OCI-LY7 (cell line): ENCODE measurements at regions not wholly inside any gene's neighbourhood (a gene's known extent, or its start where the extent isn't known, plus 50 kb on each side); places are given as distances from the start of the nearest gene placed in this dataset.

Source experiments
- BruUV-seq: library from RNA; stranded (reverse); fragments of 400-500 nt; replicated peaks from 2 replicates; lab custom pipeline; 2021; lab: Mats Ljungman, UMichigan
- CTCF ChIA-PET: fragments of 300-600 bp; sonication (Branson Sonifier 250); formaldehyde crosslinking; loops from one replicate; lab custom pipeline; 2022; ENCODE audit warnings: antibody characterized with exemption; ENCODE audit not compliant: unreplicated experiment; lab: Charles Lee
- POLR2A ChIA-PET: fragments of 300-600 bp; sonication (Branson Sonifier 250); formaldehyde crosslinking; loops from one replicate; lab custom pipeline; 2022; ENCODE audit warnings: antibody characterized with exemption; lab: Charles Lee
- DNase-seq: peaks from one replicate; pipeline ENCODE4 v3.0.0-alpha.2; 2015; ENCODE audit warnings: low spot score
- H2AFZ ChIP-seq: fragments of 200-600 bp; sonication (generic), shearing (Covaris generic); 2 replicates; pipeline ENCODE4 v1.6.1; 2014; ENCODE audit warnings: mild to moderate bottlenecking, antibody characterized with exemption, low read length, moderate library complexity
- H3K27ac ChIP-seq: fragments of 200-600 bp; sonication (generic); 2 replicates; pipeline ENCODE4 v1.5.1; 2014; ENCODE audit warnings: mixed run types, low read depth, mild to moderate bottlenecking, moderate library complexity, low read length, inconsistent platforms; ENCODE audit not compliant: poor library complexity, severe bottlenecking
- H3K36me3 ChIP-seq: fragments of 200-600 bp; sonication (generic); 2 replicates; pipeline ENCODE4 v1.6.1; 2014; ENCODE audit warnings: mild to moderate bottlenecking, antibody characterized with exemption, low read length, moderate library complexity, mixed read lengths; ENCODE audit not compliant: insufficient read depth
- H3K4me1 ChIP-seq: fragments of 200-600 bp; sonication (generic); 2 replicates; pipeline ENCODE4 v1.5.1; 2014; ENCODE audit warnings: mild to moderate bottlenecking, low read length; ENCODE audit not compliant: insufficient read depth, poor library complexity, severe bottlenecking
- H3K4me2 ChIP-seq: fragments of 200-600 bp; sonication (generic); 2 replicates; pipeline ENCODE4 v1.6.1; 2014; ENCODE audit warnings: mild to moderate bottlenecking, low read length
- H3K4me3 ChIP-seq: fragments of 200-600 bp; sonication (generic); 2 replicates; pipeline ENCODE4 v1.5.1; 2014; ENCODE audit warnings: mild to moderate bottlenecking, low read depth, low read length; ENCODE audit not compliant: poor library complexity, severe bottlenecking
- H3K79me2 ChIP-seq: fragments of 200-600 bp; sonication (generic); 2 replicates; pipeline ENCODE4 v1.6.1; 2016; ENCODE audit warnings: low read depth, mild to moderate bottlenecking, low read length, moderate library complexity, mixed read lengths; ENCODE audit not compliant: insufficient read depth
- H3K9me2 ChIP-seq: fragments of 200-600 bp; sonication (generic); 2 replicates; pipeline ENCODE4 v1.6.1; 2016; ENCODE audit warnings: mild to moderate bottlenecking, low read length, mixed read lengths; ENCODE audit not compliant: insufficient read depth
- H3K9me3 ChIP-seq: fragments of 200-600 bp; sonication (generic); 2 replicates; pipeline ENCODE4 v1.6.1; 2014; ENCODE audit warnings: mild to moderate bottlenecking, mixed run types, low read length, mixed read lengths
- H4K20me1 ChIP-seq: fragments of 200-600 bp; sonication (generic); 2 replicates; pipeline ENCODE4 v1.6.1; 2014; ENCODE audit warnings: mild to moderate bottlenecking, antibody characterized with exemption, low read length, moderate library complexity, mixed read lengths; ENCODE audit not compliant: insufficient read depth
- EZH2phosphoT487 ChIP-seq: fragments of 200-600 bp; sonication (generic); IDR thresholded peaks from 2 replicates; pipeline ENCODE4 v1.6.1; 2018; ENCODE audit warnings: low read depth, borderline replicate concordance, mild to moderate bottlenecking, mixed run types, antibody characterized with exemption, low read length, moderate library complexity, mixed read lengths
- intact Hi-C: fragments of 100-400 bp; cut with micrococcal nuclease; formaldehyde crosslinking; loops from one replicate; pipeline ENCODE4 v1.10.0; 2022; ENCODE audit not compliant: unreplicated experiment
- TF ChIP-seq, protein P1 (sequence below): fragments of 200-600 bp; sonication (generic); conservative IDR thresholded peaks from 2 replicates; pipeline ENCODE4 v1.5.1; 2014; ENCODE audit warnings: mild to moderate bottlenecking, antibody characterized with exemption, low read length, moderate library complexity, mixed read lengths

DNA sequence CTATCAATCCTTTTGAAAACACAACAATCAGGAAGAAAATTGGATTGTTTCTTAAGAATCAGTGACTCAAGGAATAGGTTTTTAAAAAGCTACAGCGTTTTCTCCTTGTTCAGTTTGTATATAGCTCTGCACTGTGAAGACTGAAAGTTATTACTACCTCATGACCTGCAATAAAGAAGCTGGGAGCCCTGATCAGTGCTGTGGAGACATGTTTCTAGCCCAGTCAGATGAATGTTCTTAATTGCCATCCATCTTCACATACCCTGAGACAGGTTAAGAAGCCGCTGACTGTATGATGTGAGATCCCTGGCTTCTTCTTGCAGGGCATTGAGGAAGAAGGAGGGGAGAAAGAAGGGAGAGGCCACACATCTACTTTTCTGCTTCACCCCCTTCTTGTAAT, 58.0 kb upstream of the VWC2 start:
- BruUV-seq, result no TSS peak
- Histone ChIP-seq H2AFZ (no peak overlapping the region), H3K79me2 (no peaks in the 10 kb centered on the region), H3K9me3 (no peaks in the 10 kb centered on the region), H3K9me2 (no peaks in the 10 kb centered on the region), H3K4me2 (no peak overlapping the region), H3K4me1 (no peaks in the 10 kb centered on the region), H3K4me3 (no peak overlapping the region), H3K27ac (no peak overlapping the region), H3K36me3 (no peaks in the 10 kb centered on the region), H4K20me1 (no peaks in the 10 kb centered on the region)
- DNase-seq, result no peak
- ChIA-PET CTCF (no interaction called here), POLR2A (interaction anchor here (1.0 to 1.8 kb wide), 2 partner anchors 15 to 25 kb away, joined by 4 to 9 read pairs; no protein-coding TSS in a partner anchor)
- TF ChIP-seq, protein P1, sequence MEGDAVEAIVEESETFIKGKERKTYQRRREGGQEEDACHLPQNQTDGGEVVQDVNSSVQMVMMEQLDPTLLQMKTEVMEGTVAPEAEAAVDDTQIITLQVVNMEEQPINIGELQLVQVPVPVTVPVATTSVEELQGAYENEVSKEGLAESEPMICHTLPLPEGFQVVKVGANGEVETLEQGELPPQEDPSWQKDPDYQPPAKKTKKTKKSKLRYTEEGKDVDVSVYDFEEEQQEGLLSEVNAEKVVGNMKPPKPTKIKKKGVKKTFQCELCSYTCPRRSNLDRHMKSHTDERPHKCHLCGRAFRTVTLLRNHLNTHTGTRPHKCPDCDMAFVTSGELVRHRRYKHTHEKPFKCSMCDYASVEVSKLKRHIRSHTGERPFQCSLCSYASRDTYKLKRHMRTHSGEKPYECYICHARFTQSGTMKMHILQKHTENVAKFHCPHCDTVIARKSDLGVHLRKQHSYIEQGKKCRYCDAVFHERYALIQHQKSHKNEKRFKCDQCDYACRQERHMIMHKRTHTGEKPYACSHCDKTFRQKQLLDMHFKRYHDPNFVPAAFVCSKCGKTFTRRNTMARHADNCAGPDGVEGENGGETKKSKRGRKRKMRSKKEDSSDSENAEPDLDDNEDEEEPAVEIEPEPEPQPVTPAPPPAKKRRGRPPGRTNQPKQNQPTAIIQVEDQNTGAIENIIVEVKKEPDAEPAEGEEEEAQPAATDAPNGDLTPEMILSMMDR, result no peak
- TF ChIP-seq EZH2phosphoT487, result no peak
- intact Hi-C loops, result no loop called here

DNA sequence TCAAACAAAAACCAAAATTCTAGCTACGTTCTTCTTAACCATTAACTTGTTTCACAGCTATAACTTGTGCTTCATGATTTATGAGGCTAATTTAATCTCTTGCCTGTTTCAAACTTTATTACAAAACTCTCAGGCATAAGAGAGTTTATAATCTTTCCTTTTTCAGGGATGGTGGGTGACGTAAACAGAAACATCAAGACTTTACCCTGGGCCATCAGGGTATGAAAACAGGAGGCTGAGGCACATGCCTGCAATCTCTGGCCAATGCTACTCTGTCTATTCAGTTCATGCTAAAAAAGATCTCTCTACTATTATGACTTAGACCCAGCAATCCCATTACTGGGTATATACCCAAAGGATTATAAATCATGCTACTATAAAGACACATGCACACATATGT, 55.9 kb upstream of the VWC2 start:
- no peaks in the 10 kb centered on the region for H3K9me3 ChIP-seq
- H3K36me3 ChIP-seq, result no peaks in the 10 kb centered on the region
- no peak for DNase-seq
- TF ChIP-seq, protein P1, result no peak
- TF ChIP-seq EZH2phosphoT487, result no peak
- intact Hi-C loops, result no loop called here
- ChIA-PET POLR2A (no interaction called here), CTCF (no interaction called here)
- H3K9me2 ChIP-seq, result no peaks in the 10 kb centered on the region
- no TSS peak for BruUV-seq
- no peak overlapping the region for H3K4me3 ChIP-seq
- H3K79me2 ChIP-seq, result no peaks in the 10 kb centered on the region
- no peaks in the 10 kb centered on the region for H3K4me1 ChIP-seq
- H3K4me2 ChIP-seq, result no peak overlapping the region
- no peaks in the 10 kb centered on the region for H4K20me1 ChIP-seq
- no peak overlapping the region for H2AFZ ChIP-seq
- H3K27ac ChIP-seq, result no peak overlapping the region

DNA sequence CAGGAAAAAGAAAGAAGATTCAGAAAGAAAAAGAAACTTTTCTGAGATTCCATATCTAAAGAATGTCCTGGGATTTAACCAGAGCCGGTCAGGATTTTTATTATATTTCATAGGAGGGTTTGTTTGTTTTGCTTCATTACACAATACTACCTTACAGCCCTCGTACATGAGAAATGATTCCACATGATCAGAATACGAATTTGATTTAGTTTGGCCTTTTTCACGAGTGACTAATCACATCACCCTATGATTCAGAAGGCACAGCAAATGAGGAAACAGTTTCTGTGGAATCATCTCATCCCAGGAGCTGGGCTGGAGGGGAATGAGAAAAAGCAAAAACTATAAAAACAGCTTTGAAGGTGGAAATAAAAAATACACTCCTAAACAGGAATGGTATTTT, 54.7 kb upstream of the VWC2 start:
- Histone ChIP-seq H3K27ac (no peak overlapping the region), H4K20me1 (no peaks in the 10 kb centered on the region), H3K79me2 (no peaks in the 10 kb centered on the region), H2AFZ (no peak overlapping the region), H3K4me1 (no peaks in the 10 kb centered on the region), H3K36me3 (no peaks in the 10 kb centered on the region), H3K9me3 (no peaks in the 10 kb centered on the region), H3K9me2 (no peaks in the 10 kb centered on the region), H3K4me2 (no peak overlapping the region), H3K4me3 (no peak overlapping the region)
- ChIA-PET CTCF (no interaction called here), POLR2A (no interaction called here)
- no TSS peak for BruUV-seq
- TF ChIP-seq, protein P1, result no peak
- no peak for TF ChIP-seq EZH2phosphoT487
- intact Hi-C loops, result no loop called here
- DNase-seq, result no peak
